ENCODE measurements at regions not wholly inside any gene's neighbourhood (a gene's known extent, or its start where the extent isn't known, plus 50 kb on each side); places are given as distances from the start of the nearest gene placed in this dataset.

GRCh38 chr2:236417150-236417549 is 152.5 kb upstream of the ACKR3 start:
- no peak for ATAC-seq
- H3K4me3 ChIP-seq (replicated peaks in 1 of 2; ENCODE audit: low read depth in 1 of 2, low read length in 2 of 2): no peak overlapping the region
- ChIA-PET POLR2A (no interaction called here), RAD21 (ENCODE audit: low non-redundant PET in 1 of 2, low total read pairs in 2 of 2, uncharacterized antibody in 2 of 2, unreplicated experiment in 2 of 2) (no interaction called here), CTCF (no interaction called here)
- peaks cover 44% of the 10 kb centered on the region for H3K27me3 ChIP-seq (ENCODE audit: insufficient read depth, low read length)
- no peaks in the 10 kb centered on the region for H4K20me1 ChIP-seq (ENCODE audit: insufficient read depth)
- no peak overlapping the region for H2AFZ ChIP-seq (ENCODE audit: low read depth, low read length, poor library complexity, severe bottlenecking)
- no peak overlapping the region for H3K27ac ChIP-seq (ENCODE audit: low read depth, low read length)
- intact Hi-C loops (cut with micrococcal nuclease): no loop called here
- TF ChIP-seq ZFX (IDR thresholded peaks at IDR 0.05): no peak
- TF ChIP-seq TCF7L2 (IDR thresholded peaks at IDR 0.05; ENCODE audit: borderline replicate concordance, extremely low read depth, insufficient read depth, insufficient read length): no peak
- H3K36me3 ChIP-seq (ENCODE audit: control insufficient read depth in 1 of 2, insufficient read depth in 2 of 2, low read length in 2 of 2): no peaks in the 10 kb centered on the region
- H3K9ac ChIP-seq (ENCODE audit: low read length): no peak overlapping the region
- DNase-seq (ENCODE audit: low read depth, low spot score): no peak
- H3K9me3 ChIP-seq (ENCODE audit: control insufficient read depth in 1 of 2, insufficient read depth in 1 of 2, low read depth in 1 of 2, low read length in 2 of 2): no peaks in the 10 kb centered on the region
- no peaks in the 10 kb centered on the region for H3K79me2 ChIP-seq (ENCODE audit: insufficient read depth, low read length)
- no TSS peak for BruUV-seq (replicated peaks)
- H3K9me2 ChIP-seq (ENCODE audit: insufficient read depth): no peaks in the 10 kb centered on the region
- H3K4me1 ChIP-seq (ENCODE audit: control insufficient read depth in 1 of 2, insufficient read depth in 2 of 2, low read length in 2 of 2): no peaks in the 10 kb centered on the region
- no peak overlapping the region for H3K4me2 ChIP-seq (ENCODE audit: low read length)

GRCh38 chr2:236430584-236430983 is 139.0 kb upstream of the ACKR3 start:
- Histone ChIP-seq H3K79me2 (ENCODE audit: insufficient read depth, low read length) (no peaks in the 10 kb centered on the region), H3K36me3 (ENCODE audit: control insufficient read depth in 1 of 2, insufficient read depth in 2 of 2, low read length in 2 of 2) (no peaks in the 10 kb centered on the region), H2AFZ (ENCODE audit: low read depth, low read length, poor library complexity, severe bottlenecking) (no peak overlapping the region), H3K4me3 (replicated peaks in 1 of 2; ENCODE audit: low read depth in 1 of 2, low read length in 2 of 2) (no peak overlapping the region), H3K9ac (ENCODE audit: low read length) (no peak overlapping the region), H3K27ac (ENCODE audit: low read depth, low read length) (no peak overlapping the region), H3K4me1 (ENCODE audit: control insufficient read depth in 1 of 2, insufficient read depth in 2 of 2, low read length in 2 of 2) (no peaks in the 10 kb centered on the region), H3K9me2 (ENCODE audit: insufficient read depth) (no peaks in the 10 kb centered on the region), H4K20me1 (ENCODE audit: insufficient read depth) (no peaks in the 10 kb centered on the region), H3K9me3 (ENCODE audit: control insufficient read depth in 1 of 2, insufficient read depth in 1 of 2, low read depth in 1 of 2, low read length in 2 of 2) (no peaks in the 10 kb centered on the region; a peak in 1 of 4 replicates), H3K4me2 (ENCODE audit: low read length) (no peak overlapping the region), H3K27me3 (ENCODE audit: insufficient read depth, low read length) (peaks cover 43% of the 10 kb centered on the region)
- TF ChIP-seq POLR2A (IDR thresholded peaks at IDR 0.05; ENCODE audit: borderline replicate concordance, extremely low read depth, insufficient read depth, insufficient read length) (no peak), CTCF (IDR thresholded peaks at IDR 0.05 in 2 of 3, conservative IDR thresholded peaks at IDR 0.05 in 1 of 3; ENCODE audit: borderline replicate concordance in 1 of 3, insufficient read depth in 1 of 3, low read depth in 2 of 3, low read length in 2 of 3) (no peak), EZH2 (IDR thresholded peaks at IDR 0.05) (no peak), SRF (IDR thresholded peaks at IDR 0.05; ENCODE audit: low read depth) (no peak), EGR1 (IDR thresholded peaks at IDR 0.05; ENCODE audit: low read depth) (no peak), CBX3 (IDR thresholded peaks at IDR 0.05; ENCODE audit: low read depth) (no peak), ELF1 (IDR thresholded peaks at IDR 0.05; ENCODE audit: borderline replicate concordance, low read depth) (no peak), SIN3A (IDR thresholded peaks at IDR 0.05; ENCODE audit: low read depth) (no peak), MAX (IDR thresholded peaks at IDR 0.05) (no peak), ZNF274 (IDR thresholded peaks at IDR 0.05; ENCODE audit: low read depth, low read length) (no peak)
- ChIA-PET RAD21 (ENCODE audit: low non-redundant PET in 1 of 2, low total read pairs in 2 of 2, uncharacterized antibody in 2 of 2, unreplicated experiment in 2 of 2) (no interaction called here), CTCF (no interaction called here), POLR2A (no interaction called here)
- no TSS peak for BruUV-seq (replicated peaks)
- no peak for DNase-seq (ENCODE audit: low read depth, low spot score)
- intact Hi-C loops (cut with micrococcal nuclease): no loop called here
- ATAC-seq: no peak
